Erythroblast (primary cell): ENCODE measurements at regions not wholly inside any gene's neighbourhood (a gene's known extent, or its start where the extent isn't known, plus 50 kb on each side); places are given as distances from the start of the nearest gene placed in this dataset.

Experiments
- GATA1 ChIP-seq: IDR thresholded peaks from 2 replicates; pipeline ENCODE4 v1.6.1; 2011; ENCODE audit warnings: low read depth, mild to moderate bottlenecking, control low read depth, low read length, moderate library complexity
- POLR2A ChIP-seq: IDR thresholded peaks from 2 replicates; pipeline ENCODE4 v1.6.1; 2011; ENCODE audit warnings: mild to moderate bottlenecking, low read length

DNA sequence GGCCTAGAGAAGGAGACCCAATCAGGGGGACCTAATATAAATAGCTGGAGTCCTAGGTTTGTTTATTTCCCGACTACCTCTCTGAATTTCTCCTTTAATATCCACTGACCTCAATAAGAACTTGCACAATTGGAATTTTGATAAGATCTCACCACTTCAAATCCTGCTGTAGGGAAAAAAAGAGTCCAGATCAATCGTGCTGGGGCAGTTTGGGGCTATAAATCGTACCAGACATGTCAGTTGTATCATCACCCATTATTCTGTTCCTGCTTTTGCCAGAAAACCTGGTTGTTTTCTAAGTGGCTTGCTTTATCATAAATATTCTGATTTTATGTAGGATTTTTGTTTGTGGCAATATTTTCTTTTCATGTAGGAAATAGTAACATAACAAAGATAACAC, 281.3 kb downstream of the DIPK2A start:
- TF ChIP-seq POLR2A (no peak), GATA1 (no peak)
